Subcutaneous abdominal adipose tissue (tissue), 5 donors: ENCODE measurements at regions not wholly inside any gene's neighbourhood (a gene's known extent, or its start where the extent isn't known, plus 50 kb on each side); places are given as distances from the start of the nearest gene placed in this dataset.
"Not testable (repeated sequence)": the region's sequence is repeated elsewhere in the genome, so short reads cannot be mapped to it uniquely, and the experiment has no call there.

ENCODE experiments used
- H3K27ac ChIP-seq: one replicate; pipeline ENCODE4 v1.7.0; 2013; ENCODE audit warnings: low read depth, mild to moderate bottlenecking, inconsistent platforms, low read length, moderate library complexity
- H3K27me3 ChIP-seq, 5 donors: one replicate each; pipeline ENCODE4 v1.7.0; 2013; ENCODE audit warnings: low read length in 5 of 5, inconsistent platforms in 1 of 5; ENCODE audit not compliant: control insufficient read depth in 5 of 5, insufficient read depth in 4 of 5
- H3K36me3 ChIP-seq, 5 donors: one replicate each; pipeline ENCODE4 v1.7.0; 2013; ENCODE audit warnings: low read length in 5 of 5; ENCODE audit not compliant: control insufficient read depth in 5 of 5, insufficient read depth in 5 of 5
- H3K4me1 ChIP-seq, 5 donors: one replicate each; pipeline ENCODE4 v1.7.0; 2013; ENCODE audit warnings: low read length in 5 of 5, mild to moderate bottlenecking in 3 of 5, moderate library complexity in 1 of 5; ENCODE audit not compliant: control insufficient read depth in 5 of 5, insufficient read depth in 5 of 5
- H3K4me3 ChIP-seq, 5 donors: one replicate each; pipeline ENCODE4 v1.7.0; 2013; ENCODE audit warnings: low read length in 5 of 5, low read depth in 1 of 5
- H3K9ac ChIP-seq, 5 donors: one replicate each; pipeline ENCODE4 v1.7.0; 2013; ENCODE audit warnings: low read length in 5 of 5, mild to moderate bottlenecking in 4 of 5, moderate library complexity in 3 of 5
- H3K9me3 ChIP-seq, 5 donors: one replicate each; pipeline ENCODE4 v1.7.0; 2013; ENCODE audit warnings: low read length in 5 of 5; ENCODE audit not compliant: control insufficient read depth in 5 of 5
- donor health status: healthy.
- donor health status: healthy.
- donor health status: healthy.
- donor health status: healthy.
- donor health status: healthy.

- Histone ChIP-seq H3K9ac (no peak overlapping the region), H3K4me3 (no peak overlapping the region), H3K27ac (no peak overlapping the region), H3K9me3 (no peaks in the 10 kb centered on the region), H3K27me3 (no peaks in the 10 kb centered on the region), H3K4me1 (no peaks in the 10 kb centered on the region), H3K36me3 (no peaks in the 10 kb centered on the region)
Observed at GRCh38 chr3:34159613-34160420, 361.4 kb downstream of the PDCD6IP start.

GRCh38 chr3:34169636-34170035, 371.2 kb downstream of the PDCD6IP start:
- not testable (repeated sequence) for H3K9ac ChIP-seq, H3K4me1 ChIP-seq, H3K4me3 ChIP-seq, H3K9me3 ChIP-seq, H3K27me3 ChIP-seq, H3K27ac ChIP-seq, H3K36me3 ChIP-seq

- H3K9ac ChIP-seq: no peak overlapping the region
- peaks cover 0 to 4% (median 0%) of the 10 kb centered on the region in 5 donors for H3K9me3 ChIP-seq
- H3K4me3 ChIP-seq: no peak overlapping the region
- no peaks in the 10 kb centered on the region for H3K36me3 ChIP-seq
- H3K27me3 ChIP-seq: no peaks in the 10 kb centered on the region
- no peaks in the 10 kb centered on the region for H3K4me1 ChIP-seq
- H3K27ac ChIP-seq: no peak overlapping the region
Observed at GRCh38 chr3:34174740-34175139, 376.3 kb downstream of the PDCD6IP start.

- no peak overlapping the region for H3K9ac ChIP-seq
- H3K36me3 ChIP-seq: no peaks in the 10 kb centered on the region
- peaks cover 0 to 4% (median 0%) of the 10 kb centered on the region in 5 donors for H3K9me3 ChIP-seq
- H3K4me3 ChIP-seq: no peak overlapping the region
- no peaks in the 10 kb centered on the region for H3K27me3 ChIP-seq
- no peak overlapping the region for H3K27ac ChIP-seq
- H3K4me1 ChIP-seq: no peaks in the 10 kb centered on the region
Observed at GRCh38 chr3:34175636-34176176, 377.3 kb downstream of the PDCD6IP start.

- Histone ChIP-seq H3K36me3 (no peaks in the 10 kb centered on the region), H3K9ac (no peak overlapping the region), H3K27ac (no peak overlapping the region)
Observed at GRCh38 chr3:34176723-34177122, 378.3 kb downstream of the PDCD6IP start.

GRCh38 chr3:34178415-34178814, 380.0 kb downstream of the PDCD6IP start:
- Histone ChIP-seq H3K9ac (no peak overlapping the region), H3K4me3 (no peak overlapping the region)

More at GRCh38 chr3:34176723-34177122, 378.3 kb downstream of the PDCD6IP start:
- H3K4me3 ChIP-seq: no peak overlapping the region
- H3K4me1 ChIP-seq: no peaks in the 10 kb centered on the region
- H3K27me3 ChIP-seq: no peaks in the 10 kb centered on the region
- H3K9me3 ChIP-seq: peaks cover 0 to 4% (median 0%) of the 10 kb centered on the region in 5 donors

GRCh38 chr3:34179716-34180115, 381.3 kb downstream of the PDCD6IP start:
- Histone ChIP-seq H3K4me3 (no peak overlapping the region), H3K9ac (no peak overlapping the region)

More at GRCh38 chr3:34178415-34178814, 380.0 kb downstream of the PDCD6IP start:
- Histone ChIP-seq H3K36me3 (no peaks in the 10 kb centered on the region), H3K4me1 (no peaks in the 10 kb centered on the region), H3K27me3 (no peaks in the 10 kb centered on the region), H3K27ac (no peak overlapping the region), H3K9me3 (no peaks in the 10 kb centered on the region)

GRCh38 chr3:34180532-34180931, 382.1 kb downstream of the PDCD6IP start:
- Histone ChIP-seq H3K4me1 (no peaks in the 10 kb centered on the region), H3K4me3 (no peak overlapping the region), H3K27ac (no peak overlapping the region), H3K27me3 (no peaks in the 10 kb centered on the region), H3K9ac (no peak overlapping the region), H3K9me3 (no peaks in the 10 kb centered on the region), H3K36me3 (no peaks in the 10 kb centered on the region)

More at GRCh38 chr3:34179716-34180115, 381.3 kb downstream of the PDCD6IP start:
- Histone ChIP-seq H3K27ac (no peak overlapping the region), H3K27me3 (no peaks in the 10 kb centered on the region), H3K36me3 (no peaks in the 10 kb centered on the region), H3K9me3 (no peaks in the 10 kb centered on the region), H3K4me1 (no peaks in the 10 kb centered on the region)

GRCh38 chr3:34183114-34183513, 384.7 kb downstream of the PDCD6IP start:
- Histone ChIP-seq H3K4me1 (no peaks in the 10 kb centered on the region), H3K27me3 (no peaks in the 10 kb centered on the region), H3K4me3 (no peak overlapping the region), H3K27ac (no peak overlapping the region), H3K36me3 (no peaks in the 10 kb centered on the region), H3K9me3 (no peaks in the 10 kb centered on the region), H3K9ac (no peak overlapping the region)

- H3K9me3 ChIP-seq: no peaks in the 10 kb centered on the region
- no peaks in the 10 kb centered on the region for H3K36me3 ChIP-seq
- H3K27me3 ChIP-seq: no peaks in the 10 kb centered on the region
- no peak overlapping the region for H3K4me3 ChIP-seq
- no peak overlapping the region for H3K27ac ChIP-seq
- no peaks in the 10 kb centered on the region for H3K4me1 ChIP-seq
- no peak overlapping the region for H3K9ac ChIP-seq
Observed at GRCh38 chr3:34183611-34184340, 385.3 kb downstream of the PDCD6IP start.
